ENCODE measurements at regions not wholly inside any gene's neighbourhood (a gene's known extent, or its start where the extent isn't known, plus 50 kb on each side); places are given as distances from the start of the nearest gene placed in this dataset.

GRCh38 chr5:117093653-117094052, 519.0 kb upstream of the SEMA6A start:
- H3K4me3 ChIP-seq: no peak overlapping the region
- H3K4me1 ChIP-seq: no peaks in the 10 kb centered on the region
- no peaks in the 10 kb centered on the region for H3K27me3 ChIP-seq
- TF ChIP-seq POLR2A (IDR thresholded peaks at IDR 0.05): no peak
- no peak for TF ChIP-seq CTCF (IDR thresholded peaks at IDR 0.05)
- no peak overlapping the region for H3K27ac ChIP-seq
- no peaks in the 10 kb centered on the region for H3K36me3 ChIP-seq
- DNase-seq: no peak
- no peaks in the 10 kb centered on the region for H3K9me3 ChIP-seq

- H3K36me3 ChIP-seq: no peaks in the 10 kb centered on the region
- no peak for DNase-seq
- H3K9me3 ChIP-seq: no peaks in the 10 kb centered on the region
- no peaks in the 10 kb centered on the region for H3K27me3 ChIP-seq
- no peak overlapping the region for H3K4me3 ChIP-seq
- no peak for TF ChIP-seq CTCF (IDR thresholded peaks at IDR 0.05)
- TF ChIP-seq POLR2A (IDR thresholded peaks at IDR 0.05): no peak
- H3K27ac ChIP-seq: no peak overlapping the region
- no peaks in the 10 kb centered on the region for H3K4me1 ChIP-seq
Observed at GRCh38 chr5:117089001-117089400, 514.4 kb upstream of the SEMA6A start.

- no peak for TF ChIP-seq CTCF (IDR thresholded peaks at IDR 0.05)
- TF ChIP-seq POLR2A (IDR thresholded peaks at IDR 0.05): no peak
- no peaks in the 10 kb centered on the region for H3K27me3 ChIP-seq
- H3K9me3 ChIP-seq: no peaks in the 10 kb centered on the region
- no peak overlapping the region for H3K27ac ChIP-seq
- DNase-seq: no peak
- H3K4me3 ChIP-seq: no peak overlapping the region
- H3K36me3 ChIP-seq: no peaks in the 10 kb centered on the region
- no peaks in the 10 kb centered on the region for H3K4me1 ChIP-seq
Observed at GRCh38 chr5:117088176-117088575, 513.6 kb upstream of the SEMA6A start.

- H3K4me1 ChIP-seq: no peaks in the 10 kb centered on the region
- no peaks in the 10 kb centered on the region for H3K9me3 ChIP-seq
- no peak overlapping the region for H3K27ac ChIP-seq
- no peaks in the 10 kb centered on the region for H3K36me3 ChIP-seq
- TF ChIP-seq CTCF (IDR thresholded peaks at IDR 0.05) (no peak), POLR2A (IDR thresholded peaks at IDR 0.05) (no peak)
- no peaks in the 10 kb centered on the region for H3K27me3 ChIP-seq
- no peak for DNase-seq
- no peak overlapping the region for H3K4me3 ChIP-seq
Observed at GRCh38 chr5:117084067-117084466, 509.4 kb upstream of the SEMA6A start.

GRCh38 chr5:117082977-117083376, 508.4 kb upstream of the SEMA6A start:
- TF ChIP-seq CTCF (IDR thresholded peaks at IDR 0.05) (no peak), POLR2A (IDR thresholded peaks at IDR 0.05) (no peak)
- Histone ChIP-seq H3K36me3 (no peaks in the 10 kb centered on the region), H3K9me3 (no peaks in the 10 kb centered on the region), H3K27ac (no peak overlapping the region), H3K27me3 (no peaks in the 10 kb centered on the region), H3K4me3 (no peak overlapping the region), H3K4me1 (no peaks in the 10 kb centered on the region)
- no peak for DNase-seq

- no peaks in the 10 kb centered on the region for H3K36me3 ChIP-seq
- DNase-seq: no peak
- H3K27ac ChIP-seq: no peak overlapping the region
- H3K27me3 ChIP-seq: no peaks in the 10 kb centered on the region
- TF ChIP-seq CTCF (IDR thresholded peaks at IDR 0.05): no peak
- TF ChIP-seq POLR2A (IDR thresholded peaks at IDR 0.05): no peak
- H3K9me3 ChIP-seq: peaks cover 0 to 5% (median 0%) of the 10 kb centered on the region in 4 donors
- no peak overlapping the region for H3K4me3 ChIP-seq
- H3K4me1 ChIP-seq: no peaks in the 10 kb centered on the region
Observed at GRCh38 chr5:117077142-117077541, 502.5 kb upstream of the SEMA6A start.

All from Peyer's patch (tissue), 4 donors.